ENCODE measurements at regions not wholly inside any gene's neighbourhood (a gene's known extent, or its start where the extent isn't known, plus 50 kb on each side); places are given as distances from the start of the nearest gene placed in this dataset.

DNA sequence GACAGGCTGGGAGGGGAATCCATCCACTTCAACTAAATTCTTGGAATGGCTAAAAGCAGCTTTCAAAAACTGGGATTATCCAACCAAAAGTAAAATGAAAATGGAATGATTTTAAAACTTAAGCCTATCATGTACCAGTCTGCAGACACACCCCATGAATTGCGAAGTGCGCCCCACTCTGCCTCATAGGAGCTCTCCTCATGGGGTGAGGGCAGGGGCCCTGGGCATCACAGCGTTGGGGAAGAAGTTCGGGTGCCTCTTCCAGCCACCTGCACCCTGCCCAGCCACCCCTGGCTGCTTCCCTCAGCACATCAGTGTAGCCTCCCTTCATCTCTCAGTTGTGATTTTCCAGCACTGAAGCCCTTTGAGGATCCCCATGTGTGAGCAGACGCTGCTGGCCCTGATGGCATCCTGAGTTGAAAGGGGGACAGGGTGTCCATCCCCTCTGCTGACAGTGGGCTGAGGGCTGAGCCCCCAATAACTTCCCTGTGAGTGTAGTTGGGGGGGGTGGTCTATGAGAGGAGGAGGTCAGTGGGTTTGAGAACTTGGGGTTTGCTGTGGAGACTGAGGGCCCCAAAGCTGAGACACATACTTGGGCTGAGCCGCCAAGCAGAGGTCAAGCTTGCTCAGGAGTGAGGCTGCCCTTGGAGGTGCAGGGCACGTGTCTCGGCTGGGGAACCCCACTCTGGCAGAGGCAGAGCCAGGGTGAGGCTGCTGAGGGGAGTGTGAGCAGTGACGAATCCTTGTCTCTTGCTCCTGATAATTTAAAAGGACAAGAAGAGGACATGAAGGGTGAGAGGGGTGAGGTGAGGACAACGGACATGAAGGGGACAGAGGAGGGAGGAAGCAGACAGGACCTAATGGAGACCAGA lies 542.1 kb downstream of the TCERG1L start:
- no peak for DNase-seq (ENCODE audit: low spot score)

DNA sequence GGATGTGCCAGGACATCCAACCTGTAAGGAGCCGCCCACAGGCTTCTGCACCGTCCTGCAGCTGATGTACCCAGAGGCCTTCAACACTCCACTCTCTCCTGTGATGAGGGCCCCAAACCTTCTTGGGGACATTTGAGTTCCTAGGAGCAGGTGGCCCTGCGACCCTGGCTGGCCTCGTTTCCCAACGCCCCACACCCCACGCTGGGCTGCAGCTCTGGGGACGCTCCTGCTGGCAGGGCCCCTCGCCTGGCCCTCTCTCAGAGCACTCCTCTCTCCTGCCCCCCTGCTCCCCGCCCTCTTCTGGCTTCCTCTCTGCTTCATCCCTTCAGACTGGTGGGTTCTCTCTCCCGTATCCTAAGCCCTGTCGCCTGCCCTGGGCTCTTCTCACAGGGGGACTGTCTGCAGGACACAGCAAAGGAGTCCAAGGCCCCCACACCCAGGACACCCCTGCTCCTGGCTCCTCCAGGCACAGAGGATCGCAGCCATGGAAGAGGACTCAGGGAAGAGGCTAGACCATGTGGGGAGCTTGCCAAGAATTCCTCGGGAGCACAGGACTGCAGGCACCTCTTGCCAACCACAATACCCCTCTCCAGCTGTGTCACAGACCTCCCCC lies 541.4 kb downstream of the TCERG1L start:
- no peak for DNase-seq (ENCODE audit: low spot score)

DNA sequence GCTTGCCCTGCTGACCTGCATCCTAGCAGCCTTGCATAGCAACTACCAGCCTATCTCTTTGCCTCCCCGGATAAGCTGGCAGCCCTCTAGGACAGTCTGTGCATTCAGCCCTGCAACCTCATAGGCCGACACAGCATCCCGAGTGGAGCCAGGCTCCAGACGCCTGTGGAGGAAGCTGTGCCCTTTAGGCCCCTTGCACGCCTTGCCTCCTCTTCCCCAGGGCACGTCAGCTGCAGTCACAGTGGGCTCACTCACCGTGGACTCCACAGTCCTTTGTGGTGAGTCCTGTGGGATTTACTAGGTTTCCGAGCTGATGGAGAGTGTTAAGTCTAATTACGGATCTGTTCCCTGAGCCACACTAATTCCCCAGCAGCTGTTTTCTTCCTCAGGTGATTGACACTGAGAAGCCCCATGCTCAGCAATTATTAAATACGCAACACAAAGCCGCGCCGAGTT lies 540.0 kb downstream of the TCERG1L start:
- DNase-seq (ENCODE audit: low spot score): no peak

DNA sequence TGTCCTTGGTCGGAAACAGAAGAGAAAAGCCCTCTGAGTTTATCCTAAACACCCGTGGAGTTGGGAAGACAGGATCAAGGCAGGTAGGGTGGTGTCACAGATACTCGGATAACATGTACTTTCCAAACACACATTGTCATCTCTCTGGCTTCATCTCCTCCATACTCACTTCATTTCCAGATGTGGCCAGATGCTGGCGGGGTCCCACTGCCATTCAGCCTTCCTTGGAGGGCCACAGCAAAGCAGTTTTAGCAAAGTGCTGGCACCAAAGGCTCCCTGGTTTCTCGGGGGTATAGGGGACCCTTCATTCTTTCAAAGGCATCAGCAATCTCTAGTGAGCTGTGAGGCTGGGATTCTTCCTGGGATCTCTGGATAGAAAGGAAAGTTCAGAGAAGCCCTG lies 539.5 kb downstream of the TCERG1L start:
- no peak for DNase-seq (ENCODE audit: low spot score)

DNA sequence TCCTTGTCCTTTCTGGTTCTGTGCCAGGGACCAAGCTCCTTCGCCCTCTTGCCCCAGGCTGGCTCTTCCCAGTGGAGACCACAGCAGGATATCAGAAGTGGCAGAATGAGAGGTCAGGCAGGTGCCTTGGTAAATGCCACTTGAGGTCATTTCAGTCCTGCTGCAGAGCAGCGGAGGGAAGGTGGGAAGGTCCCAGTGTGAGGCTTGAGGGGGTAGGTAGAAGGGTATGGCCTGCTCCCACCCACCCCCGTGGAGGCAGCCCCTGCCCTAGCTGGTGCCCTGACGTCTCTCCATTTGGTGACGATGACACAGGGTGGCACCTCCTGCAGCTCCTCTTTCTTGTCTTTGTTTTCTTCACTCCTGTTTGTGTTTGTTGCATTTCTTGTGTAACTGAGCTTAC lies 538.8 kb downstream of the TCERG1L start:
- no peak for DNase-seq (ENCODE audit: low spot score)

DNA sequence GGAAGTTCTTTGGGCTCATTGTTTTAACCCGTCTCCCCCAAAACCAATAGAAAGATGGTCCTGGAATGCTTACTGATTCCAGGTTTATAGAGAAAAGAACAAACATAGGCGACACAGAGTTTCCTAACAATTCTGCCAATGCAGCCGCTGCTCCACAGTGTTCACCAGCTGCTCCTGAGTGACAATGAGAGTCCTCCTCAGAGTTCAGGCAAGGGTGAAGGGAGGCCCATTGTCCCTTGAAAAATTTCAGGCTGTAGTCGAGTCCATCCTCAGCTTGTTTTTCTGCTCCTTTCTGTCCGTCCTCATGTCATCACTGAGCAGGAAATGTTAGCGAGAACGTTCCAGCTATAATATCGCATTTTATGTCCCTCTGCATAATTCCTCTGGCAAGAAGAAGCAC lies 537.6 kb downstream of the TCERG1L start:
- no peak for DNase-seq (ENCODE audit: low spot score)

DNA sequence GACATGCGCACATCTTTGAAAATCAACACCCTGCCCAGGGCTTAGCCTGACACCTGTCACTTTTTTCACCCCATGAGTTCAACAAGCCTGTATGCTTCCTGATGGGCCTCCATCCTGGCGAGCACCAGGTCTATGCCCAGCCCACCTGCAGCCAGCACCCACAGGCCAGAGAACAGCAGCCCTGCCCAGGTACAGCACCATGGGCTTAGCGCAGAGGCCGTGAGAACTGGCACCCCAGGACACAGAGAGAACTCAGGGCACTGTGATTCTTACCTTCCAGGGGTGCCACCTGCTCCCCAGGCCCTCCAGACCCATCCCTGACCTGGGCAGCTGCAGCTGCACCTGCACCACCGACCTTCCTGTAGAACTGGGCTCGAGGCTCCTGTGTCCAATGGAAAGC lies 536.6 kb downstream of the TCERG1L start:
- no peak for DNase-seq (ENCODE audit: low spot score)

DNA sequence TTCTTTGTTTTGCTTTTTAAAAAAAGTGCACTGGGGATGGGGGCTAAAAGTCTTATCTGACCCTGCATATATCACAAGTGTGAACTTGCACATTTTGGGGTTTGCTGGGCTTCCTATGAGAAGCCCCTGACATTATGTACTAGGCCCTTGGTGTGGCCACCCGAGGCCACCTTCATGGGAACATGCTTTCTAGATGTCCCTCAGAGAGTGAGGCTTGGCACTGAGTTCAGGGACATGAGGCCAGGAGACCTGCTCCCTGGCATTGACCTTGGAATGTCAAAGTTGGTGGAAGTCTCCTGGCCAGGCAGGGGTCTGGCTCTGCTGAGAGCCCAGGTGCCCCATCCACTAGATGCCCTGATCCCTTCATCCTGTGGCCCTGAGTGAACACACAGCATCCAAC lies 536.2 kb downstream of the TCERG1L start:
- DNase-seq (ENCODE audit: low spot score): no peak

DNA sequence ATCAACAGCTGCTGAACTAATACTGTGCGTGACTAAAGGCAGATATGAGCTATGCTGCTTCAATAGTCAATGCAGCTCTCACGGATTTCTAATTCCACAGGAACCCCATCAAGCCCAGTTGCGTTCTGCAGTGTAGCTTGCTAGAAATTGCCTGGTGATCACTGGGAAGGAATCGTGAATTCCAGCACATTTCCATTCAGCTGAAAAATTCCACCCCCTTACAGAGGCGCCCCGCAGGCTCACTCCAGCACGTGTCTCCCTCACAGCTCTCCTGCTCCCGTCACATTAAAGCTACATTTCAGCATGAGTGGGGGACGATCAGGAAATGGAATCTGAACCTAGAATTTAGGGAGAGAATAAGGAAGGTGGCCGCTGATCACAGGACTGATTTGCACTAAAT lies 534.8 kb downstream of the TCERG1L start:
- no peak for DNase-seq (ENCODE audit: low spot score)

DNA sequence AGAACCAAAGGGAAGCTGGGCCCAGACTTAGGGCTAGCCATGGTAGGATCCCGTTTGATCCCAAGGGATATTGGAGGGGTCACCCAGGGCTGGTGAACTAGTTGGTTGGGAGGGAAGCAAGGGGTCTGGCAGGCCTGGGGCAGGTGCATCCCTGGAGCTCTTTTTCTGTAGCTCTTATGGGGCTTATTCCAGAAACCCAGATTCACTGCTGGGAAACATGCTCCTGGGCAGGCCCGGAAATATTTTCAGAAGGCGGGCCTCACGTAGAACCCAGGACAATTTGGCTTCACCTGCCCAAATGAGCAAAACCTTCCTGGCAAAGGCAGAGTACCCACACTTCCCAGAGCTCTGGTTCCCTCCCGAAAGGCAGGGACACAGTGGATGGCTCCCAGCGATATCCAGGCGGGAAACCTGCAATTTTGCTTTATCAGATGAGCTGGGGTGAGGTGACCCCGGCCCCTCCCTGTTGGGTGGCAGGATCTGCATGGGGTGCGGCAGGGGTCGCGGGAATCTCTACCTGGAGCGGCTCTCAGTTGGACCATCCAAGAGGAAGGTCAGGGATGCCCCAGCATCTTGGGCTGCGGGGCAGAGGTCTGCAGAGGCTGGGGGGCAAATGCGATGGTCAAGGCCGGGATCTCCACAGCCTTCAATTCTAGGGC lies 533.9 kb downstream of the TCERG1L start:
- DNase-seq (ENCODE audit: low spot score): no peak

DNA sequence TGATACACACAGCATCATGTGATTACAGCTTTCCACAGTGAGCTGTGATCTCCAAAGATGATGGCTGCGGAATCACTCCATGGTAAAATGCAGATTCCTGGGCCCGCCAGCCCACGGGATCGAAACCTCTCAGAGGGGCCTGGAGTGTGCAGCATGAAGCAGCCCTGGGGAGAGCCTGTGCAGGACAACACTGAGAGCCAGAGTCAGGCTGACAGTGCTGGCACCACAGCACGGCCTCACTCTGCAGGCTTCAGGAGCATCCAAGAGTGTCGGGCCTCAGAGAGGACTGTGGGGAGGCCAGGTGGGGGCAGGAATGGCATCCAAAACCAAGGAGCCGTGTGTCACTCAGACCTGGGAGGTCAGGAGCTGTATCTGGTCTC lies 533.4 kb downstream of the TCERG1L start:
- no peak for DNase-seq (ENCODE audit: low spot score)

DNA sequence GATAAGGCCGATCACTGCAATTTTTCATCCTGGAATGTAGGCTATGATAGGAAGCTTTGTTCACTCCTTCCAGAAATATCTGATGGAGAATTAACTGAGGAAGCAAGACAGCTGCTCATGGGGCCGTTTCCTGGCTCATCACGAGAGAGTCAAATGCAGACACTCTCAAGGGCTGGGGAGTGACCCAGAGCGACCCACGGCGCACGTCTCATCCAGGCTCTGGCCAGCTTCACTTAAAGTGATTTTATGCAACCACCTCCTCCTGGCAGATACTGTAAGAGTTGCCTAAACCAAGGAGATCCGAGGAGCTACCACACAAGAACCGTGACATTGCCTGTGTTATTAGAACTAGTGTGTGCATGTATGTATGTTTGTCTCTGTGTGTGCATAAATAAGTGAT lies 530.8 kb downstream of the TCERG1L start:
- no peak for DNase-seq (ENCODE audit: low spot score)

DNA sequence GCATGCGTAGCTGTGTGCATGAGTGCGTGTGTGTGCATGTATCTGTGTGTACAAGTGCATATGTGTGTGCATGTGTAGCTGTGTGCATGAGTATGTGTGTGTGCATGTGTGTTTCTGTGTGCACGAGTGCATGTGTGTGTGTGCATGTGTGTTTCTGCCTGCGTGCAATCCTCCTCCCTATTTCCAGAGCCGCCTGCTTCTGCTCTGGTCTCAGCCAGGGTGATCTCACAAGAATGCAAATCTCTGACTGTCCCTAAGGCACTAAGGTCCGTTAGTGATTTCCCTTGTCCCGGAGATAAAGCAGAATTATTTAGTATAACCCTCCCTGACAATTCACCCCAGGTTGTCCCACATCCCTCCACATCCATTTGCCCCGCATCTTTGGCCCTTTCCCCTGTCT lies 530.3 kb downstream of the TCERG1L start:
- no peak for DNase-seq (ENCODE audit: low spot score)

DNA sequence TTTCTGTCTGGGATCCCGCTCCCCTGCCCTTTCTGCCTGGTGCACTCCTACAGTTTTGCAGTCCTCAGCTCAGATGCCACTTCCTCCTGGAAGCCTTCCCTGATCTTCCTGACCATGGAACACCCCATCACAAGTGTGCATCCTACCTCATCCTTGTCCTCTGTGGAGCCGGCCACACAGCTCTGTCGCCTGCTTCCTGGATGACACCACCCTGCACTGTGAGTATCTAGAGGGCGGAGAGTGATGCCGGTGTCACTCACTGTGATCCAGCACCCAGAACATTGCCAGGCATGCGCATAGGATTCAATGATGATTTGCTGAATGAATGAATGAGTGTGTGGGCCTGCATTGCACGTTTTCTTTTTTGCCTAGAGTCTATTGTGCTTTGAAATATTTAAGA lies 529.9 kb downstream of the TCERG1L start:
- DNase-seq (ENCODE audit: low spot score): no peak

DNA sequence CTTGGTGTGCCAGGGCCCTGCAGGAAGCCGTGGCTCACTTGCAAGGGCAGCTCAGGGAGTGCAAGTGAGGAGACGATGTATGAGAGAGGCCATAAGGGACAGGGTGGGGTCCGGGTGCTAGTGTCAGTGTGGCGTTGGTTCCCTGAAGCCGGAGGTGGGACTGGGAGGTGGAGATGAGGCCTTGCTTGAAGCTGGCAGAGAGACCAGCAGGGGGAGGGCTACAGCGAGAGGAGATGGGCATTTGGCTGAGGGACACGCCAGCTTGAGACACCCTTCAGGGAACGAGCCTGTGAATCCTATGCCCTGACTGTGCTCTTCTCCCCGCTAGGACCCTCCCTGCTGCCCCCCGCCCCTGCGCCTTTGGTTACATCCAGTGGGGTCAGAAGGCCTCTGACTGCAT lies 529.1 kb downstream of the TCERG1L start:
- no peak for DNase-seq (ENCODE audit: low spot score)

DNA sequence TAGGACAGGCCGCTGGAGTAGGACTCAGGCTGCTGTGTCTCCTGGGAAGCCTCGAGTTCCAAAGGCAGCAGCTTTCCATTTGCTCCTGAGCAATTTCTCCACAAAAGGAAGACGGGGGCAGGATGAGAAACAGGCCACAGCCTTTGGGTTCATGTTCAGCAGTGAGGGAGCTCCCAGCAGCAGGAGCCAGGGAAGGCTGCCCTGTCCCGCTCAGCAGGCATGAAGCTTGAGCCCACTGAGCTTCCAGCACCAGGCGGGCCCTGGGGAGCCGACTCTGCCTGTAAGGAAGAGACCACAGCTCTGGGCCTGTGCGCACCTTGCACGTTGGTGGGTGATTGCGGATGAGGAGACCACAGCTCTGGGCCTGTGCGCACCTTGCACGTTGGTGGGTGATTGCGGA lies 527.2 kb downstream of the TCERG1L start:
- no peak for DNase-seq (ENCODE audit: low spot score)

DNA sequence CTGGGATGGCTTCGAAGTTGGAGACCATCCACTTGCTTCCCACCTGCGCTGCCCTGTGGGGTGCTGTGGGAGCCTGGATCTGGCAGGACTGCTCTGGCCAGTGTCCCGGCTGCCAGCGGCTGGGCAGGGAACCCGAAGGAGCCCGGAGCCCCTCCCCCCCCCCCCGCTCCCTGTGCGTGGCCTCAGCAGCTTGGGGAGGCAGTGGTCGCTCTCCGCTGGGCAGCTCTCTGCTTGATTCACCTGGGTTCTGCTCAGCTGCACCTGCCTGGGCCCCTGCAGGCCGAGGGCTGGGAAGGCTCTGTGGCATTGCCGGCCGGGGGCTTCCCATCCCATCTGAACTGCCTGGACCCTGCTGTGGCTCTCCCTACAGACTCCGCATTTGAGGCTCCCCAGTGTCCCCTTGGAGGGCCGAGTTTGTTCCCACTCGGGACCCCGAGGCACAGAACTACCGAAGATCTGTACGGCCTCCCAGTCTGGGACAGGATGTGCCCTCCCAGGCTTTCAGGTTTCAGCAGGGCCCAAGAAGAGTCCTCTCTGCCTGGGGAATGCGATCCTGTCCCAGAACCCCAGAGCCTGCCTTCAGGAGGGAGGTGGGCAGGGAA lies 525.1 kb downstream of the TCERG1L start:
- no peak for DNase-seq (ENCODE audit: low spot score)

DNA sequence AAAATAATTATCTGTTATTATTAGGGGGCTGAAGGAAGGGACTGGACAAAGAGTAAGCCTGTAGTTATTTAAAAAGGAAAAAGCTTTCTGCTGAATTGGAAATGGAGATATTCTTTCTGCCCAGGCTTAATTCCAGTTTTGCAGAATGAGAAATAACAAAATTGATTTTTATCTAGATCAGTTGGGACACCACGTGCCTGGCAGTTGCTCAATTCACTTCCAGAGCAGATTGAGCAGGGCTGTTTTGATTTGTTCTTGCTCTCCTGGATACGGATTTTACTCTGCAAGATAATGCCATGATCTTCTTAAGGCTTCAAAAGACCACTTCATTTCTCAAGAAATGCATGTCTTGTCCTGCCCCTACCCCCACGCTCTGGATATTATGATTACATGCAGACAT lies 524.3 kb downstream of the TCERG1L start:
- no peak for DNase-seq (ENCODE audit: low spot score)

DNA sequence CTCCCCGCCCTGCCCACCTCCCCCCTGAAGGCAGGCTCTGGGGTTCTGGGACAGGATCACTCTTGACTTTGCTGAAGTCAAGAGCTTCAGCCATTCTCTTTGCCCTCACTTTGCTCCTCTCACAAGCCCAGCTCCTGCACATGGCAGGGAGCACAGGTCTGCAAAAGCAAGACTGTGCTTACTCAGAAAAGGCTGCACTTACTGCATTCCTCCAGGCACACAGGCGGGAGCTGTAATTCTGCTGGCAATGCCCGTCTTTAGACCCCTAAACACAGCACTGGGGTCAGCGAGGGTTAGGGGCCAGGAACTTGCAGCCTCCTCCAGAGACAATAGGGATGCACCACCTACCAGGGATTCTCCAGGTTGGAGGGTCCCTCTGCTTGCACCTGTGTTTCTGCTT lies 523.7 kb downstream of the TCERG1L start:
- no peak for DNase-seq (ENCODE audit: low spot score)

DNA sequence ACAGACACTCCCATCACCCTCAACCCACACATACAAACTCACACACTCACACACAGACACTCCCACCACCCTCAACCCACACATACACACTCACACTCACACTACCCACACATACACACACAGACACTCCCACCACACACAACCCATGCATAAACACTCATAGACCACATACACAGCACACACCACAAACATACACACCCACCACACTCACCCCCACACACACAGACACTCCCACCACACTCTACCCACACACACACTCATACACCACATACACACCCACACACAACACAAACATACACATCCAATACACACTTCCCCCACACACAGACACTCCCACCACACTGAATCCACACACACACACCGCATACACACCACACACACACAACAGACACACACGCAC lies 521.2 kb downstream of the TCERG1L start:
- no peak for DNase-seq (ENCODE audit: low spot score)

DNA sequence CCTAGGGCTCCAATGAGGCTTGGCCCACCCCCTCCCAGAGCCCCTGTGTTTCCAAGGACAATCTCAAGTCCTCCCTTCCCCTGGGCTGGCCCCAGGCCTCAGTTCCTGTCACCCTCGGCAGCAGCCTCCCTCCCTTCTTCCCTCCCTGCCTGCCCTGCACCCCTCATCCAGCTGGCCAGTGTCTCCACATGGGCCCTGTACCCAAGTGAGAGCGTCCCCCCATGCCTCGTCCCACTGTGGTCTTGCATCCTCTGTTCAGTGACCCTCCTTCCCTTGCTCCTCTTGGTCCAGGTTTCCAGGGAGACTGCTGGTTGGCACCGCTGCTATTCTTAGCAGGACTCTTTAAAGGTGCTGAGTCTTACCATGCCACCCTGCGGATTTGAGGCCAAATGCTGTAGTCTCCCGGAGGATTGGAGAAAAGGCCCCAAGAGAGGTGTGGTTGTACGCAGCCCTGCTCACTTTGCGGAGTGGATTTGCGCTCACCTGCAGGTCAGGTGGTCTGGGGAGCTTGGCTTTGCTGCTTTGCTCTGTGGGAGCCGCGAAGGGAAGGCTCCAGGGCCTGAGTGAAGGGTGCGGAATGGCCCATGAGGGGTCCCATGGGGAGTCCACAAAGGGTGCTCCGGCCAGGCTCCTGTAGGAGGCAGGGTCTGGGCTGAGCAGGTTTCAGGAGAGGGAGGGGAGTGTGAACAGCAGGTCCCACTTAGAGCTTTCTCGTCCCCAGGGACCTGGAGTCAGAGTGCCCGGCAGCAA lies 519.2 kb downstream of the TCERG1L start:
- no peak for DNase-seq (ENCODE audit: low spot score)

DNA sequence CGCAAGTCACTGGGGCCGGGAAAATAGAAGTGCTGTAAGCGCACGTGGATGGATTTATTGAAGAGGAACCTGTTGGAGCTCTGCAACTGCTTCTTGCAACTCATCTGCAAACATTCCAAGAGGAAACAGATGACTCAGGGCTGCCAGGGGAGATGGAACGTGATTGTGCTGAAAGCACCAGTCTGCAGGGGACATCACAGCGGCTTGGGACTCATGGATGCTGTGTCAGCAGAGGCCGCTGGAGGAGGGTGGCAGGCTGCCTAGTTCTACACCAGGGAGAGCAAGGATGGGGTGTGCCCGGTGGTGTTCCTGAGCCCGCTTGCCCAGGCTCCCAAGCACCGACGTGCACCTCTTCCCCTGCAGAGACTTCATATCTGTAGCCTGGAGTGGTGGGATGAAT lies 515.7 kb downstream of the TCERG1L start:
- no peak for DNase-seq (ENCODE audit: low spot score)

Measured in activated CD4-positive, alpha-beta T cell treated with anti-CD3 and anti-CD28 coated beads, Interleukin-2, Interleukin-4, amounts not matched to agents 100 ng/mL and 50 ng/mL, durations not matched to agents 16 hours and 8 hours (primary cell).